ENCODE measurements at regions not wholly inside any gene's neighbourhood (a gene's known extent, or its start where the extent isn't known, plus 50 kb on each side); places are given as distances from the start of the nearest gene placed in this dataset.
A peak's percentile ranks its signal among the peaks of the same experiment; 100 is the strongest.

DNA sequence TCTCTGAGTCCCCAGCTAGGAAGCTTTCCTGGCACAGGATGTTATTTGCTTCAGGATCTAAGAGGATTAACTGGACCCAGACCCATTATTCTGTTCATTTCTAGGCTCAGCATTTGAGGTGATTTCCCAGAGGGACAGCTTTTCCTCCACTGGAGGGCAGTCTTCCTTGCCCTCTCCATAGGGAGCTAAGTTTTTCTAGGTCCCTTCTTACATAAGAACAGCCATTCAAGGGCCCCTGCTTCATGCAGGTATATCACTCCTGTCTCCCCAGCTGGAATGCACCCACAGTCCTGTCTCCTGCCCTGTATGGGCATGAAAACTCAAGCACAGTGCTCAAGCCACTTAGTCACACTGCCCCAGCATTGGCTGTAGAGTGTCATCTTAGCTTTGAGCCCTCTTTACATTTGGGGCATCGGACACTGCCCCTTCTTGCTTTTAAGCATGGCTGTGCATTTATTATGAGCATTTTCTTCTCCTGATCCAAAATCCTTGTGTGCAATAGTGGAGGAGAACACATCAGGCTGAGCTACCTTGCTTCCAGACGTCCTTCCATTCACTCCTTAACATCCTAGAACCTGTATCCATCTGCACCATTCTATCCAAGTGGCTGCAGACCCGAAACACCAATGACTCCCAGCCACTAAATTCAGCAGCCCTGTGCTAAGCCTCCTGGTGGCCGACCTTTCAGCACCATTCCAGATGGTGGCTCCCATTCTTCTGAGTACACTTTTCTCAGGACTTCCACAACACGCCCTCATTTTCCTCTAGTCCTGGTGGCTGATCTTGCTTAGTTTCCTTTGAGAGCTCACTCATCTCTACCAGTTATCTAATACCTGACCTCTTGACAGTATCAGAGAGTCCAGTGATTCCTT is 80.0 kb downstream of the COPS8 start:
- Histone ChIP-seq H3K36me3 (no peaks in the 10 kb centered on the region), H3K4me3 (no peak overlapping the region), H3K9me3 (peaks cover 0 to 4% (median 0%) of the 10 kb centered on the region in 4 donors), H3K27me3 (no peaks in the 10 kb centered on the region), H3K27ac (no peak overlapping the region), H3K4me1 (peaks cover 0 to 4% (median 1%) of the 10 kb centered on the region in 4 donors)
- DNase-seq (ENCODE audit: low spot score in 2 of 2), result peak in 1 of 2 donors; percentile 3
- 82 to 85% methylated on average over 5 of the region's 5 CpGs for WGBS, 2 donors
- TF ChIP-seq, protein P1, sequence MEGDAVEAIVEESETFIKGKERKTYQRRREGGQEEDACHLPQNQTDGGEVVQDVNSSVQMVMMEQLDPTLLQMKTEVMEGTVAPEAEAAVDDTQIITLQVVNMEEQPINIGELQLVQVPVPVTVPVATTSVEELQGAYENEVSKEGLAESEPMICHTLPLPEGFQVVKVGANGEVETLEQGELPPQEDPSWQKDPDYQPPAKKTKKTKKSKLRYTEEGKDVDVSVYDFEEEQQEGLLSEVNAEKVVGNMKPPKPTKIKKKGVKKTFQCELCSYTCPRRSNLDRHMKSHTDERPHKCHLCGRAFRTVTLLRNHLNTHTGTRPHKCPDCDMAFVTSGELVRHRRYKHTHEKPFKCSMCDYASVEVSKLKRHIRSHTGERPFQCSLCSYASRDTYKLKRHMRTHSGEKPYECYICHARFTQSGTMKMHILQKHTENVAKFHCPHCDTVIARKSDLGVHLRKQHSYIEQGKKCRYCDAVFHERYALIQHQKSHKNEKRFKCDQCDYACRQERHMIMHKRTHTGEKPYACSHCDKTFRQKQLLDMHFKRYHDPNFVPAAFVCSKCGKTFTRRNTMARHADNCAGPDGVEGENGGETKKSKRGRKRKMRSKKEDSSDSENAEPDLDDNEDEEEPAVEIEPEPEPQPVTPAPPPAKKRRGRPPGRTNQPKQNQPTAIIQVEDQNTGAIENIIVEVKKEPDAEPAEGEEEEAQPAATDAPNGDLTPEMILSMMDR (IDR thresholded peaks at IDR 0.05), result peak in 1 of 5 experiments; percentile 12
- TF ChIP-seq EP300 (IDR thresholded peaks at IDR 0.05) (no peak), POLR2A (IDR thresholded peaks at IDR 0.05) (no peak)

DNA sequence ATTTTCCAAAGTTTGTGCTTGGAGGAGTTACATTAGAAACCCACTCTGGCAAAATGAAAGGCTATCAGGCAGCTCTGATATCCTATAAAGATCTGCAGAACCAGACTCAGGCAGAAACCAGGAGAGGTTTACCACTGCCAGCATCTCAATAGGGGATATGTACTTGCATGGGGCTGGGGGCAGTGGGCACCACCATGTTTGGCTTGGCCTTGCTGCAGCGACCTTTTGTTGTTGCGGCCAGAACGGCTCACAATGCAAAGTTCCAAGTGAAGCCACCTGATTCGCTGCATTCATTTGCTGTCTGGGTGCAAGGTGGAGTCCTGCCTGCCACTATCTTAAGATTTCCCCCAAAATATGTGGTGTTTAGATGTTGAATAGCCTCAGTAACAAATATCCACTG is 81.3 kb downstream of the COPS8 start:
- no peak overlapping the region for H3K27ac ChIP-seq
- 84 to 90% methylated on average over 4 of the region's 4 CpGs for WGBS, 2 donors
- H3K4me3 ChIP-seq, result no peak overlapping the region
- H3K9me3 ChIP-seq, result peaks cover 0 to 4% (median 0%) of the 10 kb centered on the region in 4 donors
- peaks cover 0 to 17% (median 6%) of the 10 kb centered on the region in 4 donors for H3K4me1 ChIP-seq
- no peaks in the 10 kb centered on the region for H3K27me3 ChIP-seq
- no peak for DNase-seq (ENCODE audit: low spot score in 2 of 2)
- TF ChIP-seq EP300 (IDR thresholded peaks at IDR 0.05) (no peak), POLR2A (IDR thresholded peaks at IDR 0.05) (no peak)
- TF ChIP-seq, protein P1 (IDR thresholded peaks at IDR 0.05), result no peak
- H3K36me3 ChIP-seq, result no peaks in the 10 kb centered on the region

DNA sequence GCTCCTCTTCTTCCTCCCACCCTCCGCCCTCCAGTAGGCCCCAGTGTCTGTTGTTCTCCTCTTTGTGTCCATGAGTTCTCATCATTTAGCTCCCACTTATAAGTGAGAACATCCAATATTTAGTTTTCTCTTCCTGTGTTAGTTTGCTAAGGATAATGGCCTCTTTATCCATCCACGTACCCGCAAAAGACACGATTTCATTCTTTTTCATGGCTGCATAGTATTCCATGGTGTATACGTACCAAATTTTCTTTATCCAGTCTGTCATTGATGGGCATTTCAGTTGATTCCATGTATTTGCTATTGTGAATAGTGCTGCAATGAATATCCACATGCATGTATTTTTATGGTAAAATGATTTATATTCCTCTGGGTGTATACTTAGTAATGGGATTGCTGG is 82.2 kb downstream of the COPS8 start:
- H3K9me3 ChIP-seq, result peaks cover 0 to 4% (median 0%) of the 10 kb centered on the region in 4 donors
- no peak overlapping the region for H3K4me3 ChIP-seq
- no peak overlapping the region for H3K27ac ChIP-seq
- H3K4me1 ChIP-seq, result peaks cover 0 to 22% (median 8%) of the 10 kb centered on the region in 4 donors
- no peak for TF ChIP-seq POLR2A (IDR thresholded peaks at IDR 0.05)
- TF ChIP-seq EP300 (IDR thresholded peaks at IDR 0.05), result no peak
- TF ChIP-seq, protein P1 (IDR thresholded peaks at IDR 0.05), result no peak
- DNase-seq (ENCODE audit: low spot score in 2 of 2), result no peak
- H3K36me3 ChIP-seq, result no peaks in the 10 kb centered on the region
- WGBS, 2 donors, result 82 to 96% methylated on average over 5 of the region's 5 CpGs
- no peaks in the 10 kb centered on the region for H3K27me3 ChIP-seq

DNA sequence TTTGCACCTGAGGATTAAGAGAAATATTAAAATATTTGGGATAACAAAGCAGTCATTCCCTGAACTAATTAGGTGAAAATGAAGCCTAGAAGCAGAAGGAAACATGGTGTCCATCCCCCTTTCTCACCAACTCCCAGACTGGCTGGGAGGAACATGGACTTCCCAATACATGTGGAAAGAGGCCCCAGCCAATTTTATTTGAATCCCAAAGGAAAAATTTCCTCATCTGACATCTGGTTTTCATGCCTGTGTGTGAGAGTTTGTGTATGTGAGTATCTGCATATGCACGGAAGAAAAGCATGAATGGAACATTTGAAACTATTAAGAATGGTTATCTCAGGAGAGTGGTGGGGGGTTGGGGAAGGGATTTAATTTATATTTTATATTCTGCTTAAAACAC is 84.3 kb downstream of the COPS8 start:
- TF ChIP-seq POLR2A (IDR thresholded peaks at IDR 0.05), result no peak
- peak in 1 of 2 donors; percentile 67 for TF ChIP-seq EP300 (IDR thresholded peaks at IDR 0.05)
- WGBS, 2 donors, result 58 to 74% methylated on average over 1 of the region's 1 CpG
- Histone ChIP-seq H3K4me1 (peaks cover 0 to 22% (median 8%) of the 10 kb centered on the region in 4 donors), H3K27me3 (no peaks in the 10 kb centered on the region), H3K4me3 (no peak overlapping the region), H3K36me3 (no peaks in the 10 kb centered on the region), H3K27ac (peak overlapping the region in 1 of 4 donors; percentile 81), H3K9me3 (peaks cover 0 to 4% (median 0%) of the 10 kb centered on the region in 4 donors)
- peak in 1 of 2 donors; percentile 38 for DNase-seq (ENCODE audit: low spot score in 2 of 2)

DNA sequence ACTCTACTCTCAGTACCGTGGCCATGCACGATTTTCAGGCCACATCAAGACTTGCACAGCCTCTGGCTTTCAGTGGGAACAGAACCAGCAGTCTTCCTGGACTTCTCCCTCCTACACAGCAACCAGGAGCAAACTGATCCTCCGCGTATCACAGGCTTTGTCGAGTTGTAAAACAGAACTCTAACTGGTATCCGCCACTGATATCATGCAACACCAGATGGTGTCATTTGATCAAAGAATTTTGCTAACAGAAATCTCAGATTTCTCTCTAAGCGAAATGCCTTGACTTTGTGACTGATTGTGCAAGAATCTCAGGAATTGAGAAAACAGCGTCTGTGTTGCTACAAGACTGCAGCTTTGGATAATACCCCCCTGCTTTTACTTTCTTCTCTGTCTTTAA is 85.7 kb downstream of the COPS8 start:
- no peaks in the 10 kb centered on the region for H3K36me3 ChIP-seq
- peaks cover 0 to 22% (median 8%) of the 10 kb centered on the region in 4 donors for H3K4me1 ChIP-seq
- no peak overlapping the region for H3K4me3 ChIP-seq
- DNase-seq (ENCODE audit: low spot score in 2 of 2), result peak in 1 of 2 donors; percentile 69
- peak overlapping the region; percentile 45 to 81 (median 71) for H3K27ac ChIP-seq
- no peaks in the 10 kb centered on the region for H3K27me3 ChIP-seq
- H3K9me3 ChIP-seq, result peaks cover 0 to 4% (median 0%) of the 10 kb centered on the region in 4 donors
- no peak for TF ChIP-seq POLR2A (IDR thresholded peaks at IDR 0.05)
- TF ChIP-seq, protein P1 (IDR thresholded peaks at IDR 0.05), result peak in 4 of 5 experiments; percentile 28 to 57 (median 42)
- peak in 1 of 2 donors; percentile 88 for TF ChIP-seq EP300 (IDR thresholded peaks at IDR 0.05)
- 17 to 32% methylated on average over 8 of the region's 8 CpGs for WGBS, 2 donors
